ENCODE measurements at regions not wholly inside any gene's neighbourhood (a gene's known extent, or its start where the extent isn't known, plus 50 kb on each side); places are given as distances from the start of the nearest gene placed in this dataset.

- Mint-ChIP-seq H3K27ac (no peak overlapping the region), H3K4me3 (no peak overlapping the region), H3K9me3 (peaks cover 22% of the 10 kb centered on the region), H3K27me3 (ENCODE audit: insufficient read depth, low read depth, poor library complexity) (peaks cover 10% of the 10 kb centered on the region), H3K4me1 (peaks cover 21% of the 10 kb centered on the region), H3K36me3 (ENCODE audit: low read depth) (peaks cover 18% of the 10 kb centered on the region)
- H3K9me2 ChIP-seq (ENCODE audit: insufficient read depth): peaks cover 32% of the 10 kb centered on the region
- H2AFZ ChIP-seq: no peak overlapping the region
- H3K27ac ChIP-seq (ENCODE audit: low read depth): no peak overlapping the region
- no peak overlapping the region for H3K4me2 ChIP-seq
- no peaks in the 10 kb centered on the region for H3K79me2 ChIP-seq (replicated peaks; ENCODE audit: insufficient read depth)
- H4K20me1 ChIP-seq (replicated peaks; ENCODE audit: insufficient read depth): no peaks in the 10 kb centered on the region
- DNase-seq (ENCODE audit: low spot score) (no peak), ATAC-seq (no peak)
- no peaks in the 10 kb centered on the region for H3F3A ChIP-seq (replicated peaks; ENCODE audit: low read depth)
- peaks cover 8% of the 10 kb centered on the region; the same call in 1 of the 2 replicates for H3K4me1 ChIP-seq (ENCODE audit: insufficient read depth)
- H3K27me3 ChIP-seq (ENCODE audit: insufficient read depth): no peaks in the 10 kb centered on the region
- no peak overlapping the region for H3K4me3 ChIP-seq
- no peaks in the 10 kb centered on the region for H3K36me3 ChIP-seq (ENCODE audit: insufficient read depth)
- no peak for TF ChIP-seq ZNF331 (CRISPR knock-in tag; IDR thresholded peaks at IDR 0.05; ENCODE audit: low read depth)
Measured at GRCh38 chr4:17138847-17139246, 240.4 kb upstream of the LDB2 start.

GRCh38 chr4:17134565-17134964, 236.1 kb upstream of the LDB2 start:
- no peak for ATAC-seq
- Mint-ChIP-seq H3K27me3 (ENCODE audit: insufficient read depth, low read depth, poor library complexity) (peaks cover 8% of the 10 kb centered on the region), H3K4me1 (peaks cover 5% of the 10 kb centered on the region; the same call in 2 of the 3 replicates), H3K27ac (no peak overlapping the region), H3K36me3 (ENCODE audit: low read depth) (peaks cover 4% of the 10 kb centered on the region; the same call in 2 of the 3 replicates), H3K9me3 (peaks cover 8% of the 10 kb centered on the region), H3K4me3 (no peak overlapping the region)
- Histone ChIP-seq H3K27ac (ENCODE audit: low read depth) (no peak overlapping the region), H3K4me2 (no peak overlapping the region), H3K4me3 (no peak overlapping the region), H3K36me3 (ENCODE audit: insufficient read depth) (no peaks in the 10 kb centered on the region), H2AFZ (no peak overlapping the region), H3F3A (replicated peaks; ENCODE audit: low read depth) (no peaks in the 10 kb centered on the region), H3K27me3 (ENCODE audit: insufficient read depth) (no peaks in the 10 kb centered on the region), H3K9me2 (ENCODE audit: insufficient read depth) (peaks cover 33% of the 10 kb centered on the region), H3K79me2 (replicated peaks; ENCODE audit: insufficient read depth) (no peaks in the 10 kb centered on the region), H3K4me1 (ENCODE audit: insufficient read depth) (no peaks in the 10 kb centered on the region), H4K20me1 (replicated peaks; ENCODE audit: insufficient read depth) (no peaks in the 10 kb centered on the region)
- no peak for DNase-seq (ENCODE audit: low spot score)
- TF ChIP-seq CREB1 (CRISPR knock-in tag; IDR thresholded peaks at IDR 0.05; ENCODE audit: low read depth) (no peak), POLR2AphosphoS5 (IDR thresholded peaks at IDR 0.05; ENCODE audit: low read depth) (no peak), ZNF114 (CRISPR knock-in tag; IDR thresholded peaks at IDR 0.05) (no peak), NANOG (IDR thresholded peaks at IDR 0.05; ENCODE audit: borderline replicate concordance) (no peak), EZH2phosphoT487 (IDR thresholded peaks at IDR 0.05; ENCODE audit: unreplicated experiment) (no peak), EZH2 (IDR thresholded peaks at IDR 0.05; ENCODE audit: low read depth, unreplicated experiment) (no peak), ZNF331 (CRISPR knock-in tag; IDR thresholded peaks at IDR 0.05; ENCODE audit: low read depth) (no peak), STAT1 (IDR thresholded peaks at IDR 0.05; ENCODE audit: unreplicated experiment) (no peak), ETS1 (IDR thresholded peaks at IDR 0.05) (no peak), JUNB (IDR thresholded peaks at IDR 0.05; ENCODE audit: unreplicated experiment) (no peak)
- TF ChIP-seq, protein P1, sequence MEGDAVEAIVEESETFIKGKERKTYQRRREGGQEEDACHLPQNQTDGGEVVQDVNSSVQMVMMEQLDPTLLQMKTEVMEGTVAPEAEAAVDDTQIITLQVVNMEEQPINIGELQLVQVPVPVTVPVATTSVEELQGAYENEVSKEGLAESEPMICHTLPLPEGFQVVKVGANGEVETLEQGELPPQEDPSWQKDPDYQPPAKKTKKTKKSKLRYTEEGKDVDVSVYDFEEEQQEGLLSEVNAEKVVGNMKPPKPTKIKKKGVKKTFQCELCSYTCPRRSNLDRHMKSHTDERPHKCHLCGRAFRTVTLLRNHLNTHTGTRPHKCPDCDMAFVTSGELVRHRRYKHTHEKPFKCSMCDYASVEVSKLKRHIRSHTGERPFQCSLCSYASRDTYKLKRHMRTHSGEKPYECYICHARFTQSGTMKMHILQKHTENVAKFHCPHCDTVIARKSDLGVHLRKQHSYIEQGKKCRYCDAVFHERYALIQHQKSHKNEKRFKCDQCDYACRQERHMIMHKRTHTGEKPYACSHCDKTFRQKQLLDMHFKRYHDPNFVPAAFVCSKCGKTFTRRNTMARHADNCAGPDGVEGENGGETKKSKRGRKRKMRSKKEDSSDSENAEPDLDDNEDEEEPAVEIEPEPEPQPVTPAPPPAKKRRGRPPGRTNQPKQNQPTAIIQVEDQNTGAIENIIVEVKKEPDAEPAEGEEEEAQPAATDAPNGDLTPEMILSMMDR (conservative IDR thresholded peaks at IDR 0.05; ENCODE audit: low read depth in 2 of 2): no peak
- TF ChIP-seq, protein P2, sequence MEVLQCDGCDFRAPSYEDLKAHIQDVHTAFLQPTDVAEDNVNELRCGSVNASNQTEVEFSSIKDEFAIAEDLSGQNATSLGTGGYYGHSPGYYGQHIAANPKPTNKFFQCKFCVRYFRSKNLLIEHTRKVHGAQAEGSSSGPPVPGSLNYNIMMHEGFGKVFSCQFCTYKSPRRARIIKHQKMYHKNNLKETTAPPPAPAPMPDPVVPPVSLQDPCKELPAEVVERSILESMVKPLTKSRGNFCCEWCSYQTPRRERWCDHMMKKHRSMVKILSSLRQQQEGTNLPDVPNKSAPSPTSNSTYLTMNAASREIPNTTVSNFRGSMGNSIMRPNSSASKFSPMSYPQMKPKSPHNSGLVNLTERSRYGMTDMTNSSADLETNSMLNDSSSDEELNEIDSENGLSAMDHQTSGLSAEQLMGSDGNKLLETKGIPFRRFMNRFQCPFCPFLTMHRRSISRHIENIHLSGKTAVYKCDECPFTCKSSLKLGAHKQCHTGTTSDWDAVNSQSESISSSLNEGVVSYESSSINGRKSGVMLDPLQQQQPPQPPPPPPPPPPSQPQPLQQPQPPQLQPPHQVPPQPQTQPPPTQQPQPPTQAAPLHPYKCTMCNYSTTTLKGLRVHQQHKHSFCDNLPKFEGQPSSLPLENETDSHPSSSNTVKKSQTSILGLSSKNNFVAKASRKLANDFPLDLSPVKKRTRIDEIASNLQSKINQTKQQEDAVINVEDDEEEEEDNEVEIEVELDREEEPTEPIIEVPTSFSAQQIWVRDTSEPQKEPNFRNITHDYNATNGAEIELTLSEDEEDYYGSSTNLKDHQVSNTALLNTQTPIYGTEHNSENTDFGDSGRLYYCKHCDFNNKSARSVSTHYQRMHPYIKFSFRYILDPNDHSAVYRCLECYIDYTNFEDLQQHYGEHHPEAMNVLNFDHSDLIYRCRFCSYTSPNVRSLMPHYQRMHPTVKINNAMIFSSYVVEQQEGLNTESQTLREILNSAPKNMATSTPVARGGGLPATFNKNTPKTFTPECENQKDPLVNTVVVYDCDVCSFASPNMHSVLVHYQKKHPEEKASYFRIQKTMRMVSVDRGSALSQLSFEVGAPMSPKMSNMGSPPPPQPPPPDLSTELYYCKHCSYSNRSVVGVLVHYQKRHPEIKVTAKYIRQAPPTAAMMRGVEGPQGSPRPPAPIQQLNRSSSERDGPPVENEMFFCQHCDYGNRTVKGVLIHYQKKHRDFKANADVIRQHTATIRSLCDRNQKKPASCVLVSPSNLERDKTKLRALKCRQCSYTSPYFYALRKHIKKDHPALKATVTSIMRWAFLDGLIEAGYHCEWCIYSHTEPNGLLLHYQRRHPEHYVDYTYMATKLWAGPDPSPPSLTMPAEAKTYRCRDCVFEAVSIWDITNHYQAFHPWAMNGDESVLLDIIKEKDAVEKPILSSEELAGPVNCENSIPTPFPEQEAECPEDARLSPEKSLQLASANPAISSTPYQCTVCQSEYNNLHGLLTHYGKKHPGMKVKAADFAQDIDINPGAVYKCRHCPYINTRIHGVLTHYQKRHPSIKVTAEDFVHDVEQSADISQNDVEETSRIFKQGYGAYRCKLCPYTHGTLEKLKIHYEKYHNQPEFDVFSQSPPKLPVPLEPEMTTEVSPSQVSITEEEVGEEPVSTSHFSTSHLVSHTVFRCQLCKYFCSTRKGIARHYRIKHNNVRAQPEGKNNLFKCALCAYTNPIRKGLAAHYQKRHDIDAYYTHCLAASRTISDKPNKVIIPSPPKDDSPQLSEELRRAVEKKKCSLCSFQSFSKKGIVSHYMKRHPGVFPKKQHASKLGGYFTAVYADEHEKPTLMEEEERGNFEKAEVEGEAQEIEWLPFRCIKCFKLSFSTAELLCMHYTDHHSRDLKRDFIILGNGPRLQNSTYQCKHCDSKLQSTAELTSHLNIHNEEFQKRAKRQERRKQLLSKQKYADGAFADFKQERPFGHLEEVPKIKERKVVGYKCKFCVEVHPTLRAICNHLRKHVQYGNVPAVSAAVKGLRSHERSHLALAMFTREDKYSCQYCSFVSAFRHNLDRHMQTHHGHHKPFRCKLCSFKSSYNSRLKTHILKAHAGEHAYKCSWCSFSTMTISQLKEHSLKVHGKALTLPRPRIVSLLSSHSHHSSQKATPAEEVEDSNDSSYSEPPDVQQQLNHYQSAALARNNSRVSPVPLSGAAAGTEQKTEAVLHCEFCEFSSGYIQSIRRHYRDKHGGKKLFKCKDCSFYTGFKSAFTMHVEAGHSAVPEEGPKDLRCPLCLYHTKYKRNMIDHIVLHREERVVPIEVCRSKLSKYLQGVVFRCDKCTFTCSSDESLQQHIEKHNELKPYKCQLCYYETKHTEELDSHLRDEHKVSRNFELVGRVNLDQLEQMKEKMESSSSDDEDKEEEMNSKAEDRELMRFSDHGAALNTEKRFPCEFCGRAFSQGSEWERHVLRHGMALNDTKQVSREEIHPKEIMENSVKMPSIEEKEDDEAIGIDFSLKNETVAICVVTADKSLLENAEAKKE (CRISPR knock-in tag; IDR thresholded peaks at IDR 0.05): no peak

Measured in GM23338 (cell line).